MG63 (cell line): ENCODE measurements at regions not wholly inside any gene's neighbourhood (a gene's known extent, or its start where the extent isn't known, plus 50 kb on each side); places are given as distances from the start of the nearest gene placed in this dataset.

ENCODE experiments used
- DNase-seq: peaks from one replicate; pipeline ENCODE4 v3.0.0-alpha.2; 2020
- H3K27me3 ChIP-seq: fragments of 250-450 bp; sonication (Bioruptor Pico); 2 replicates; pipeline ENCODE4 v1.5.1; 2020; ENCODE audit warnings: mild to moderate bottlenecking, moderate library complexity
- H3K36me3 ChIP-seq: fragments of 250-450 bp; sonication (Bioruptor Pico); 2 replicates; pipeline ENCODE4 v1.5.1; 2020; ENCODE audit warnings: mild to moderate bottlenecking, moderate library complexity
- H3K4me3 ChIP-seq: fragments of 250-450 bp; sonication (Bioruptor Pico); 2 replicates; pipeline ENCODE4 v1.5.1; 2020; ENCODE audit warnings: mild to moderate bottlenecking, moderate library complexity
- H3K9me3 ChIP-seq: fragments of 250-450 bp; sonication (Bioruptor Pico); 2 replicates; pipeline ENCODE4 v1.5.1; 2020; ENCODE audit warnings: mild to moderate bottlenecking, moderate library complexity

DNA sequence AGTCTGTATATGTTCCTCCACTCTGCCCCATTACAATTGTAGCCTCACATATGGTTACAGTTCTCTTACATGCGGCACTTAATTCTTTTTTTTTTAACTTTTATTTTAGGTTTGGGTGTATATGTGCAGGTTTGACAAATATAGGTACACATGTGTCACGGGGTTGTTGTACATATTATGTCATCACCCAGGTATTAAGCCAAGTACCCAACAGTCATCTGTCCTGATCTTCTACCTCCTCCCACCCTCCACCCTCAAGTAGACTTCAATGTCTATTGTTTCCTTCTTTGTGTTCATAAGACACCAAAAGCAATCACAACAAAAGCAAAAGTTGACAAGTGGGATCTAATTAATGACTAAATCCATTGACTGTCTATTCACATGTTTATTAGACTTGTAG is 144.6 kb upstream of the TP63 start:
- H3K9me3 ChIP-seq, result peaks cover 3% of the 10 kb centered on the region; the same call in 1 of the 2 replicates
- no peak overlapping the region for H3K4me3 ChIP-seq
- no peaks in the 10 kb centered on the region for H3K27me3 ChIP-seq
- no peaks in the 10 kb centered on the region for H3K36me3 ChIP-seq
- no peak for DNase-seq

GRCh38 chr3:189488241-189488767 is 142.9 kb upstream of the TP63 start:
- no peaks in the 10 kb centered on the region; the same call in none of the 2 replicates for H3K9me3 ChIP-seq
- no peak overlapping the region for H3K4me3 ChIP-seq
- no peaks in the 10 kb centered on the region for H3K27me3 ChIP-seq
- H3K36me3 ChIP-seq, result no peaks in the 10 kb centered on the region
- peak; percentile 98 for DNase-seq

DNA sequence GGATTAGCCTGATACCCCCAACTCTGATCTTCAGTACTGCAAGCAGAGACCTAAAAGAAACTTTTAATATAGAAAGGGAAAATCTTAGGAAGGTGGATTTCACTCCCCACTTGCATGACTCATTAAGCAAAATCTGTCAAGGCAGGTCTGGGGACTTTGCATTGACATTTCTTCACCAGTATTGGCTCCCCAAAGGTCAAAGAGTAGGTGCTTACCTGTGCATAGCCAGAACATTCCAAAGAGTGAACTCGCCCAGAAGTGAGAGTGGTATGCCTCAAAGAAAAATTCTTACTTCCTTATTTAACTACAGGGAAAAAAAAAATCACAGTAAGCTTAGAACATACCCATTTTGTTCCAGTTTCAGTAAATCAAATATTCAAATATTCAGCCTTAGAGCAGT is 140.9 kb upstream of the TP63 start:
- H3K36me3 ChIP-seq, result no peaks in the 10 kb centered on the region
- DNase-seq, result no peak
- no peaks in the 10 kb centered on the region; the same call in 1 of the 2 replicates for H3K9me3 ChIP-seq
- no peak overlapping the region for H3K4me3 ChIP-seq
- no peaks in the 10 kb centered on the region for H3K27me3 ChIP-seq

GRCh38 chr3:189490749-189491148 is 140.4 kb upstream of the TP63 start:
- Histone ChIP-seq H3K36me3 (no peaks in the 10 kb centered on the region), H3K27me3 (no peaks in the 10 kb centered on the region), H3K4me3 (no peak overlapping the region), H3K9me3 (no peaks in the 10 kb centered on the region; the same call in 1 of the 2 replicates)
- peak; percentile 78 for DNase-seq

GRCh38 chr3:189491831-189492230 is 139.4 kb upstream of the TP63 start:
- no peaks in the 10 kb centered on the region for H3K27me3 ChIP-seq
- no peaks in the 10 kb centered on the region for H3K36me3 ChIP-seq
- no peak for DNase-seq
- no peak overlapping the region for H3K4me3 ChIP-seq
- H3K9me3 ChIP-seq, result no peaks in the 10 kb centered on the region; the same call in 1 of the 2 replicates

DNA sequence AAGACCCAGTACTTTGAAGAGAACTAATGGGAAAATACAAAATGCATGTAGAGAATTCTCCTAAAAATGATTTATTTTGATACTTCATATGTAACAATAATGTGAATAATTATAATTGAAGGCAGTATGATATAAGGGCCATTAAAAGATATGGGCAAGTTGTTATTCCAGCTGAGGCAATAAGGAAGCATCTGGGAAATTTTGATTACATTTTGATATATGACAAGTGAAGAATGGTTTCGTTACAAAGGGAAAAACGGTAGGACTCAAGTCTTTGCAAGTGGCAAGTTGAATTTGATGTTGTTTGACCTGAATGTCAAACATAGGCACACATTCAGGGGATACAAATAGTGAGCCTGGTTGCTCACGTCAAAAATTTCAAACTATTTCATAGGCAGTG is 137.9 kb upstream of the TP63 start:
- Histone ChIP-seq H3K36me3 (no peaks in the 10 kb centered on the region), H3K27me3 (no peaks in the 10 kb centered on the region), H3K9me3 (no peaks in the 10 kb centered on the region; the same call in 1 of the 2 replicates), H3K4me3 (no peak overlapping the region)
- DNase-seq, result no peak

DNA sequence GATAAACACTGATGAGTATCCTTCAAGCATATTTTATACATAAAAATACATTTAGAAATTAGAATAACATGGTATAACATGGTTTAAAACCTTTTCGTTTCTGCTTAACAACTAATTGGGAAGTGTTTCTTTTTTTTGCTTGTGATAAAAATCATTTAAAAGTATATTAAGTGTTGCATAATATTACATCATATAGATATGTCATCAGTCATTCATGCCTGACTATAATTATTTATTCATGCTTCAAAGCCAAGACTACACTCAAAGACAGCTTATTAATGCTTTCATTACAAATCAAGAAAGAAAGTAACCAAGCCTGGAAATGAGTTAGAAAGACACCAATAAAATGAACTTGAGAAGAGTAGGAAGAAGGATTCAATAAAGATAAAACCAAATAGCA is 136.6 kb upstream of the TP63 start:
- no peak for DNase-seq
- no peaks in the 10 kb centered on the region for H3K36me3 ChIP-seq
- no peak overlapping the region for H3K4me3 ChIP-seq
- no peaks in the 10 kb centered on the region for H3K27me3 ChIP-seq
- H3K9me3 ChIP-seq, result no peaks in the 10 kb centered on the region; the same call in 1 of the 2 replicates

- no peak for DNase-seq
- Histone ChIP-seq H3K9me3 (no peaks in the 10 kb centered on the region; the same call in 1 of the 2 replicates), H3K36me3 (no peaks in the 10 kb centered on the region), H3K4me3 (no peak overlapping the region), H3K27me3 (no peaks in the 10 kb centered on the region)
These were observed 134.6 kb upstream of the TP63 start for GRCh38 chr3:189496375-189497138.

DNA sequence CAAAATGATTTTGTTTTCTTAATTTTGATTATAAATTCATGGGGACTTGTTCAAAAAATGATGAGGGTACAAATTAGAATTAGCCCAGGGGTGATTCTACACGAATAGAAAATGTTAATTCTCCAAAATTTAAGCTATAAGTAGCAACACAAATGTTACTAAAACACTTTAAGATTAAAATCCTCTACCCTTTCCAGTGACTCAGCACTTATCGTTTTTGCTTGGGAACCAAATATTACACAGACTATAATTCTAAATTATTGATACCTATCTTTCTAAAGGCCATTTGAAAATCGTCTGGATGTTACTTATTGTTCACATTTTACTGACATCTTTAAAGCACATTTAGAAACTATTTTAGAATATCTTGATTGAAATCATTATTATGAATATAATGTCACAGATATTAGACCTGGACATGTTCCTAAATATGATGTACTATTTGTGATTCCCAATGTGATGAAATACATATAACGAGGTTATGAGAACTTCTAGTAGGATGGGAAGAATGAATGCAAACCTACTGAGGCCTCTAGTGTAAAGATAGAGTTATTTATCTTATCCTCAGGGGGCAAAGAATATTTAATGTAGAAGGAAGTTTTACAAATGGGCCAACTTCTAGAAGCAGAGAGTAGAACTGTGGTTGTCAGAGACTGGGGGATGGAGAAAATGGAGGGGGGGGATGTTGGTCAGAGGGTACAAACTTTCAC is 132.0 kb upstream of the TP63 start:
- DNase-seq, result no peak
- no peaks in the 10 kb centered on the region for H3K27me3 ChIP-seq
- no peak overlapping the region for H3K4me3 ChIP-seq
- H3K9me3 ChIP-seq, result no peaks in the 10 kb centered on the region
- H3K36me3 ChIP-seq, result no peaks in the 10 kb centered on the region

DNA sequence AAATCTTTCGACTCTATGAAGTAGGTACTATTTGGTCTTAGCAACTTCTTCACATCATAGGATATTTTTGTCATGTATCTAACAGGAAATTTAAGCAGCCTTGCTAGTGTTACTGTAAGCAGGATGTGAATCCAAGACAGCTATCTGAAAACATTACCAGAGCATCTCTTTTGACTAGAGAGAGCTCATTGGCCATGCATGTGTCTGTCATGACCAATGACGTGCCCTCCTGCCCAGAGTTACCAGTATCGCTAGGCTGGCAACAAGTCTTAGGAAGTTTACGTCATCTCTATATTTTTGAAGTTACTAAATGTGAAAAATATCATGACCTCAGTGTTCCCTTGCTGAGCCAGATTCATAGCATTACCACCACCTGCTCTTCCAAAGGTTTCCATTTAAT is 130.9 kb upstream of the TP63 start:
- no peak for DNase-seq

DNA sequence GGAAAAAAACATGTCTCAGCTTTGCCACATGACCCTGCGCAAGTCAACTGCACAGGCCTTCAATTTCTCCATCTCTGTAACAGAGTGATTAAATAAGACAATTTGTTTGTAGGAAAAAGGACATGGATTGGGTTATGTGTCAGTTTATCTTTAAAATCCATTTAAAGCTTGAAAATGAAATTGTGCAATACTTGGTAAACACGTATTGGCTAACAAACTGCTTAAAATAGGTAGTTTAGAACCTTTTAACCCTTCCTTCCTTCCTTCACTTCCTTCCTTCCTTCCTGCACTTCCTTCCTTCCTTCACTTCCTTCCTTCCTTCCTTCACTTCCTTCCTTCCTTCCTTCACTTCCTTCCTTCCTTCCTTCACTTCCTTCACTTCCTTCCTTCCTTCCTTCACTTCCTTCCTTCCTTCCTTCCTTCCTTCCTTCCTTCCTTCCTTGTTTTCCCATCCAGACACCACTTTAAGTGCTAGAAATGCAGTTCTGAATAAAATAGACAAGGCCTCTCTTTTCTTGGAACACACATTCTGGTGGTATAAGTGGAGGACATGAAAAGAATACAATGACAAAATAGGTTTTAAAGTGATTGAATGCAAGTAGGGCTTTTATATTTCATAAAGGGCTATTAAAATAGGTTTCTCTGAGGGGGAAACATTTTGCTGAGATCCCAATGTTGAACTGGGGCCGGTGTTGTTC is 130.2 kb upstream of the TP63 start:
- H3K9me3 ChIP-seq, result no peaks in the 10 kb centered on the region
- DNase-seq, result no peak
- H3K36me3 ChIP-seq, result no peaks in the 10 kb centered on the region

More for the DNA sequence above, 130.9 kb upstream of the TP63 start:
- Histone ChIP-seq H3K27me3 (no peaks in the 10 kb centered on the region), H3K4me3 (no peak overlapping the region), H3K9me3 (no peaks in the 10 kb centered on the region), H3K36me3 (no peaks in the 10 kb centered on the region)

DNA sequence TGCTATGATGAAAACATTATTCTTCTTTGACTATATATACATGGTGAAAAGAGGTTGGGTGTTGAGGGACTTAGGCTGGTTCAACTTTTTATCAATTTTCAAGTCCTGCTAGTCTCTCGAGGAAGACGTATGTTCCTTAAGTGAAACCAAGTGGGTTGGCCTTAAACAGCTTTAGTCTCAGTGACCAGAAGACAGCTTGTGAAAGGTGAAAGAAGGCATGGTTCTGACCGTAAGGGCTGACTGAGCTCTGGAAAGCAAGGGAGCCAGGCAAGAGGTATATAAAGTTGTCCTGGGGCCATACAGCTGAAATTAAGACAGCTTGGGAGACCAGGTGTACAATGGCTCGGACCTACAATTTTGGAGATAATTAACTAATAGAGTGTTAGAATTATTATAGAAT is 128.9 kb upstream of the TP63 start:
- Histone ChIP-seq H3K9me3 (no peaks in the 10 kb centered on the region), H3K4me3 (no peak overlapping the region), H3K27me3 (no peaks in the 10 kb centered on the region), H3K36me3 (no peaks in the 10 kb centered on the region)
- DNase-seq, result no peak

More for the DNA sequence above, 130.2 kb upstream of the TP63 start:
- Histone ChIP-seq H3K27me3 (no peaks in the 10 kb centered on the region), H3K4me3 (no peak overlapping the region)

GRCh38 chr3:189502676-189503257 is 128.4 kb upstream of the TP63 start:
- no peak for DNase-seq
- Histone ChIP-seq H3K4me3 (no peak overlapping the region), H3K27me3 (no peaks in the 10 kb centered on the region), H3K36me3 (no peaks in the 10 kb centered on the region), H3K9me3 (no peaks in the 10 kb centered on the region)

GRCh38 chr3:189507856-189508255 is 123.3 kb upstream of the TP63 start:
- no peak overlapping the region for H3K4me3 ChIP-seq

GRCh38 chr3:189508784-189509501 is 122.2 kb upstream of the TP63 start:
- DNase-seq, result no peak
- Histone ChIP-seq H3K27me3 (no peaks in the 10 kb centered on the region), H3K9me3 (no peaks in the 10 kb centered on the region), H3K36me3 (no peaks in the 10 kb centered on the region), H3K4me3 (no peak overlapping the region)

More at GRCh38 chr3:189507856-189508255, 123.3 kb upstream of the TP63 start:
- H3K36me3 ChIP-seq, result no peaks in the 10 kb centered on the region
- H3K27me3 ChIP-seq, result no peaks in the 10 kb centered on the region
- H3K9me3 ChIP-seq, result no peaks in the 10 kb centered on the region
- DNase-seq, result no peak

GRCh38 chr3:189512039-189512438 is 119.2 kb upstream of the TP63 start:
- H3K9me3 ChIP-seq, result no peaks in the 10 kb centered on the region
- no peak overlapping the region for H3K4me3 ChIP-seq
- H3K27me3 ChIP-seq, result no peaks in the 10 kb centered on the region
- no peaks in the 10 kb centered on the region for H3K36me3 ChIP-seq
- no peak for DNase-seq
